GM21447 (cell line): ENCODE measurements at regions not wholly inside any gene's neighbourhood (a gene's known extent, or its start where the extent isn't known, plus 50 kb on each side); places are given as distances from the start of the nearest gene placed in this dataset.

Experiments
- ATAC-seq: cut with Tn5 transposase; IDR thresholded peaks from one replicate; pipeline ENCODE4 v1.9.1; 2021; ENCODE audit not compliant: unreplicated experiment

GRCh38 chr2:515441-516127 lies 161.6 kb downstream of the TMEM18 start:
- no peak for ATAC-seq

DNA sequence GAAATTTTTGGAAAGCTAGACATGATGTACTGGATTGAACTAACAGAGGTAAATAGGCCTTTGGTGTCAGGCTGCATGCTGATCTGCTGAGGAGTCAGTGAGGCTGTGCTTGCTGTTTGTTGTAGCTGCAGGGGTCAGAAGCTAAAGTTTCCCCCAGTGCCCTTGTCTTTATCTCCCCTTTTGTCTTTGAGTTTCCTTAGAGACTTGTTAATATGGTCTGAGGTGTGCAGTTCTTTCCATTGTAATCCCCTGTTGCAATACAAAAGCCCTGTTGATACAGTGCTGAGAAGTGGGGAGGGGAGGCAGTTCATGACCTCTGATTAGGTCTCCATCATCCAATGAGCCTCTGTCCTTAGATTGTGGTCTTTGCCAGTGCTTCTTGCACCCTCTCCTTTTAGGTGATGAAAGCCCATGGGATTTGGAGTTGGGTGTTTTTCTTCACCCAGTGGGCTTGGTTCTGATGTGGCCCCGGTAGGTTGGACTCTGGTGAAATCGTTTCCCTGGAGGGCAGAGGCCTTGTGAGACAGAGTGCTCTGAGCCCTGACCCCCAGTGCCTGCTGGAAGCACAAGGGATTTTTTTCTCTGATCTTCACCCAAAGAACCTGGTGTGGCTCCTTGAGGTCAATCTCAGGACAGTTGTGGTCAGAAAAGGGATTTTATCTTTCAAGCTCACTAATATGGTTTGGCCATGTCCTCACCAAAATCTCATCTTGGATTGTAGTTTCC lies 163.1 kb downstream of the TMEM18 start:
- no peak for ATAC-seq

- no peak for ATAC-seq
These were observed 166.4 kb downstream of the TMEM18 start for GRCh38 chr2:510839-511238.

GRCh38 chr2:509888-510287 lies 167.3 kb downstream of the TMEM18 start:
- ATAC-seq: no peak

- no peak for ATAC-seq
These were observed 169.1 kb downstream of the TMEM18 start for GRCh38 chr2:508121-508520.

- no peak for ATAC-seq
These were observed 170.3 kb downstream of the TMEM18 start for GRCh38 chr2:506866-507265.

DNA sequence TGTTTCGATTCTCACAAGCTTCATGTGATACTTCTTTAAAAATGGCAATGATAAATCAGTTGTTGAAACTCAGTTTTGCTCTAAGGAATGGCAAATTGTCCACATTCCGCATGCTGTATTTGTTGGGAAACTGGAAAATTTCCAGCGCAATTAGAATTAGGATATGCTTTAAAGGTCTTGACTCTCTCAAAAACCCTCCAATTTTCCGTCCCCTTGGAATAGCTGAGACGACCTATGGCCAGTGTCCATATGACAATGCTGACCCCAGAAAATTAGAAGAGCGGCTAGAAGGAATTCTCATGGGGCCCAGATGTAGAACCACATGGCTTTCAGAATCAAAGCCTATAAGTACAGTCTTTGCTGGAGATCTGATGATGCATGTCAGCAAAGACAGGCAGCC lies 170.8 kb downstream of the TMEM18 start:
- no peak for ATAC-seq

DNA sequence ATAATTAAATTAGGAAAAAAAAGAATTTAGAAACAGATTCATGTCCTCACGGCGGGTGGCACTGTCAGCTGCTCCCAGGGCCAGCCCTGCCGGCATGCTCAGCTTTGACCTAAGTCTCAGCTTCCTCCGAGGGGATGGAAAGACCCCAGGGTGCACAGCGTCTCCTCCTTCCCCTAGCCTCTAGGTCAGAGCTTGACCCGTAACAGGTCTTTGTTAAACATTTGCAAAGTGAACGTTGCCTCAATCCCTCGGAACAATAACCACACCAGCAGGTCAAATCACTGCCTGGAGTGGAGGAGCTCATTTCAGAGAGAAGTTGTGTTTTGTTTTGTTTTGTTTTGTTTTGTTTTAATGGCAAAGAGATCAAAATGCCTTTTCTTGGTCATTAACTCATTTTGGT lies 171.3 kb downstream of the TMEM18 start:
- ATAC-seq: no peak

GRCh38 chr2:503288-503999 lies 173.8 kb downstream of the TMEM18 start:
- ATAC-seq: no peak

DNA sequence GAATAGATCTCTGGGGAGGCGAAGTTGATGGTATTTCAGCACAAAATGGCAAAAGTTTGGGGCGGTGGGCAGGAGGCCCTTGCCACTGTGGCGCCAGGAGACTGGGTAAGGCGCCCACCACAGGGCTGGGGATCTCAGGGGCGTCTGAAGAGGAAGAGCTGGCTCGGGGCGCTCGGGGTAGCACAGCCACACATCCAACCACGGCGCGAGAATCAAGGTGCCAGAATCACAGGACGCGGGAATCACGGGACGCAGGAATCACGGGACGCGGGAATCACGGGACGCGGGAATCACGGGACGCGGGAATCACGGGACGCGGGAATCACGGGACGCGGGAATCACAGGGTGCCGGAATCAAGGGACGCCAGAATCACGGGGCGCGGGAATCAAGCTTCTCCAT lies 174.4 kb downstream of the TMEM18 start:
- no peak for ATAC-seq

- ATAC-seq: no peak
These were observed 175.5 kb downstream of the TMEM18 start for GRCh38 chr2:501667-502066.

DNA sequence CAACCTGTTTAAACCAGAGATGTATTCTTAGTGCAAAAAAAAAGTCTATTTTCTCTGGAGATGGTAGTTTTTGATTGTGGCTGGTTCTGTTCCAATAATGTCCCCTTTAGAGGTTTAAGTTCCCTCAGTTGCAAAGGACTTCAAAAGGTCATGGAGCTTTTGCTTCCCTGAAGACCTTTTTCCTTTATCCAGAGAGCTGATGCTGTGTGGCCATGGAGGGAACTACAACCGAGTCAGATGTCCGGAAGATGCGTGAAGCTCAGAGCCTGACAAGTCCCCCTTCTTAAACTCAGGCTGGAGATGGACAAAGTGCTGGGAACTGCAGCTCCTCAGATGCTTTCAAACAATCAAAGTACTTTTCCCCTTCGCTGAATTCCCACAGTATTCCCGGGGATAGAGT lies 176.1 kb downstream of the TMEM18 start:
- no peak for ATAC-seq

DNA sequence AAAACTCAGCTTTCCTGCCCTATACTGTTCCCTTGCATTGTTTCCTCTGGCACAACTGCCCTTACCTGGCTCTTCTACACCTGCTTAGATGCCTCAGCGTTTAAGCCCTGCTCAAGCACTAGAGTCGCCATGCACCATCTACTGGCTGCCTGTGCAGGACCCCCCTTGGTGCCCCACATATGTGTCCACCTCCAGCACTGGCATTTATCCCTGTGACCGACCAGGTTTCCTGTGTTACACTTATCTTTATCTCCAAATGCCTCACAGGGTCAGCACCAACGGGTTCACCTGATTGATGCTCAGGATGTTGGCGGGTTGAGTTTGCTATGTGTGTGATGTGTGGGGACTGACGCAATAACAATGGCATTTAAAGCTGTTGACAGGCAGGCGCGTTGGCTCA lies 177.5 kb downstream of the TMEM18 start:
- ATAC-seq: no peak

GRCh38 chr2:498493-499178 lies 178.6 kb downstream of the TMEM18 start:
- no peak for ATAC-seq

GRCh38 chr2:497770-498492 lies 179.3 kb downstream of the TMEM18 start:
- no peak for ATAC-seq

DNA sequence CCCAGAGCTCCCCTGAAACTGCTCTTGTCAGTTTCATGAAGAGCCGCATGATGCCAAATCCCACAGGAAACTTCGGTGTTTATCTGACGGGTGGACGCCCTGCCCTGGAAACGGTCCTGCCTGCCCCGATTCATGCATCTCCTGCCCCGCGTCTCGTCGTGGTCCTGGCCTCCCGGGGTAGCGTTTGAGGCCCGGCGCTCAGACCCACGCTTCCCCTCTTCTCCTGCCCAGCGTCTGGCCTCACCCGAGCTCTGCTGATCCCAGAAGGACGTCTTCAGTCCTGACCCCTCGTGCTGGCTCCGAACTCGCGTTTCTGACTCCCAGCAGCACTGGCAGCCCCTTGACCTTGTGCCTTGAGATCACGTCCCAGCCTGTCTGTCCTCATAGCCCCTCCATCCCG lies 180.5 kb downstream of the TMEM18 start:
- ATAC-seq: no peak

DNA sequence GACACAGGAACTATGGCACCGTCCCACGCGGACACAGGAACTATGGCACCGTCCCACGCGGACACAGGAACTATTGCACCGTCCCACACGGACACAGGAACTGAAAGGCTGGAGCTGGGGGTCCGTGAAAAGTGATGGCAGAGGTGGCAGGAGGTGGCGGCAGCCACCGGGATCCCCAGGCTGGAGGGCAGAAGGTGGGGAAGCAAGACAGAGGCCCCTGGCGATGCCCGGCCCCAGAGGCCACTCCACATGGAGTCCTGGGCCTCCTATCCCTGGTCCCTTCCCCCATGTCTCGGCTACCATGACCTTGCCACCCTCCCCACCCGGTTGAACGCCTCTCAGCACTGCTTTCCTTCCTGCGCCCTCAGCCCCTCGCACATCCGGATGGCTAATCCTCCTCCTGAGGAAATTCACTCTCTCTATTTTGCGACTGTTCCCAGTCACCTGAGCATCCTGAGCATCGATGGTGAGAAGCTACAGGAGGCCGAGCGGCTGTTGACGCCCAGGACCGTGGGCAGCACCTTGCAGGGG lies 181.4 kb downstream of the TMEM18 start:
- no peak for ATAC-seq

GRCh38 chr2:494853-495252 lies 182.4 kb downstream of the TMEM18 start:
- no peak for ATAC-seq

DNA sequence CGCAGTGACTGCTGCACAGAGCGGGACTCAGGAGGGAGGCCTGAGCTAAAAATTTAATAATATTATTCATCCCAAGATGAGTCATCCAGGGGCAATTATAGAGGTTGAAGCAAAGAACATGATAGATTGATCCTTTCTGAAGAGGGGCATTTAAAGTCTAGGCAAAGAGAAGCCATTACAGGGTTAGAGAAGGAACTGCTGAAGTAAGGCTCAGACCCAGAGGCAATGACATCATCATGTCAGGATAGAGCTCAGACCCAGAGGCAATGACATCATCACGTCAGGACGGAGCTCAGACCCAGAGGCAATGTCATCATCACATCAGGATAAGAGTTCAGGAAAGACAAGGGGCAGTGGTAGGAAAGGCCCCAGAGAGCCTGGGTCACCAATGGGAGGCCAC lies 184.0 kb downstream of the TMEM18 start:
- no peak for ATAC-seq

DNA sequence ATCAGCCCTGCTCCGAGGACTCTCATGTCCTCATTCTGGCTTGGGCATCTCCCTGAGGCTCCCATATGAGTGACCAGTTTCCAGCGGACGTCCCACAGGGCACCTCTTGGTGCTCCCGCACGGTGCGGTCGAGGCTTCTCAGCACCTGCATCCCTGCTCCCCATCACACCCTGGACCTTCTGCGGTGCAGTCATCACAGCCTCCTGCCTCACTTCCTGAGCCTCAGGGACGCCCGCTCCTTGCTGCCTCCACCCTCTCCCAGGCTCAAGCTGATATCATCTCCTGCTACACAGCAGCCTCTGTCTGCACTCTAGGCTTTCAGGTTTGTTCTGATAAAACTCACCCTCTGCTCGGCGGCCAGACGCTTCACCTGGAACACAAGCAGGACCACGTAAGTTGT lies 185.0 kb downstream of the TMEM18 start:
- ATAC-seq: no peak

DNA sequence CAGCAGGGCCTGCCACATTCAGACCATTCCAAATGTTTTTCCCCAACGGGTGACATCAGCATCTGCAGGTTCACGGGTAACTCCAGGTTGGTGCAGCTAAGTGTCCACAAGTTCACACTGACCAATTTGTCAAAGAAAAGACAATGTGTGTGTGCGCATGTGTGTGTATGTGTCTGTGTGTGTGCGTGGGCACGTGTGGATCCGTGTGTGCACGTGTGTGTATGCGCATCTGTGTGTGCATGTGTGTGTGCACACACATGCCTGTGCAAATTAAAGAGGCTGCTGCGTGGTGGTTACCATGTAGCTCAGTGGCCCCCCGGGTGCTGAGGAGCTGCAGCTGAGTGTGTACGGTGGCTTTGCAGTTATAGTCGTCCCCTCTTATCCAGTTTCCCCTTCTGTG lies 187.4 kb downstream of the TMEM18 start:
- no peak for ATAC-seq
